T-helper 2 cell treated with Interferon-gamma antibody and Interleukin-4, amounts not matched to agents 100 ng/mL and 5 ng/mL, for 36 hours (primary cell): ENCODE measurements at regions not wholly inside any gene's neighbourhood (a gene's known extent, or its start where the extent isn't known, plus 50 kb on each side); places are given as distances from the start of the nearest gene placed in this dataset.
"Not testable (repeated sequence)": the region's sequence is repeated elsewhere in the genome, so short reads cannot be mapped to it uniquely, and the experiment has no call there.

Source experiments
- intact Hi-C: fragments of 100-400 bp; cut with micrococcal nuclease; formaldehyde crosslinking; loops from one replicate; pipeline ENCODE4 v1.15.1; 2023

- intact Hi-C loops = loop anchor here (5.0 kb wide), 1 partner anchor 36 kb away; no protein-coding TSS in a partner anchor
Measured at GRCh38 chr14:105898482-105899010, 372.2 kb downstream of the TMEM121 start.

- intact Hi-C loops = loop anchor here (5.0 kb wide), 1 partner anchor 37 kb away; no protein-coding TSS in a partner anchor
Measured at GRCh38 chr14:105899071-105899641, 372.8 kb downstream of the TMEM121 start.

DNA sequence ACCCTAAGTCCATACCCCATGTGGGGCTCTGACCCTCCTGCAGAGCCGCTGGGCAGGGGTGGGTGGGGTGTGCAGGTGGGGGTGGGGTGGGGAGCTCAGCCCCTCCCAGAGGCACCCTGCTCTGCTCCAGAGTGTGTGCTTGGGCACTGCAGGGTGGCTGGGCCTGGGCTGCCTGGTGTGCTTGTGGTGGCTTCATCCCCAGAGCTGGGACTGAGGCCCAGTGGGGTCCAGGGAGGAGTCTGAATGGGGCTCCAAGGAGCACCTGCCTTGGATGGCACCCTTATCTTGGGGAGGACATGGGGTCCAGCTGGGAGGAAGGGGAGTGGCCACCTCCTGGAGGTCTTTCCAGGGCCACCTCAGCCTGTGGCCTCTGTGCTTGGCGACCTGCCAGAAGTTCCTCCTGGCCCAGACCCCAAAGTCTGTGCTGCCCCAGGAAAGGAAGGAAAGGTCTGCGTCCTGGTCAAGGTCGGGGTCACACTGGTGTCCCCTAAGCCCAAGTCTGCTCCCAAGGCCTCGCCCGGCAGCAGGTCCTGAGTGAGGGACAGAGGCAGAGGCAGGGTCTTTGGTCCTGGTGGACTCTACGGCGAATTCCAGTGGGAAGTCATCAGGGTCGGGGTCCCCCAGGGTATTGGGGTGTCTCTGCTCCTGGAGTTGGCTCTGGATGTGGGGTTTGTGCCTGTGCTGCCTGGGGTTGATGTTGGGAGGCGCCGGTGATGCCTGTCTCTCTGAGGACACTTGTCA is 373.4 kb downstream of the TMEM121 start:
- intact Hi-C loops = loop anchor here (5.0 kb wide), 1 partner anchor 38 kb away; no protein-coding TSS in a partner anchor

- intact Hi-C loops = no loop called here
Measured at GRCh38 chr14:105900398-105901160, 374.2 kb downstream of the TMEM121 start.

- intact Hi-C loops = no loop called here
Measured at GRCh38 chr14:105901226-105901625, 374.8 kb downstream of the TMEM121 start.

DNA sequence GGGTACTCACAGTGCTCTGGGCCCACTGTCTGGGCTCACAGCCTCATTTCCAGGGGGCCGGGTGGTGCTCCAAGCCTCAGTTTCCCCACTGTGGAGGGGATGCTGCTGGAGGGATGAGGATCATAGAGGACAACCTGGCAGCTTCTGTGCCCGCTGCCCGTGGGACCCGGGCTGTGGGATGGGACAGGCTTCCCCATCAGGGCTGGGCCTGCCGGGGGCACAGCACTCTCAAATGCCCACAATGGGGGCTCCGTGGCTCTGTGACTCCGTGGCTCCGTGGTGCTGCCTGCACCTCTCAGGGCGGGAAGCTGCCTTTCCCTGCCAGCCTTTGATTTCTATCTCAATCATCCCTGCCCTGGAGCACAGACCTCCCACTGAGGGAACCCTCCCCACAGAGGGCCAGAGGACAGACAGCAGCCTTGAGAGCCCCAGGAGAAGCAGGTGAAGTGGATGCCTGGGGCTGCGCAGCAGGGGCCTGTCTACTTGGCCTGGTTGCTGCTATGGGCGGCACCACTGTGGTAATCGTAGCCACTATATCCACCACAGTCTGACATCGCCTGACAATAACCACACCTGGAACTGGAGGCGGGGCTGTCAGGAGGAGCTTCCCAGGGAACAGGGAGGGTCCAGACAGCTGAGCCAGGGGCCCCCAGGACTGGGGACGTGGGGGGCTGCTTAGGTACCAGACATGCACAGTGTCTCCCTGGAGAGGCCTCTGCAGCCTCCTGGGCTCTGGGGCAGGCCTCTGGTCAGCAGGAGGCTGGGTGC is 375.9 kb downstream of the TMEM121 start:
- intact Hi-C loops = no loop called here

DNA sequence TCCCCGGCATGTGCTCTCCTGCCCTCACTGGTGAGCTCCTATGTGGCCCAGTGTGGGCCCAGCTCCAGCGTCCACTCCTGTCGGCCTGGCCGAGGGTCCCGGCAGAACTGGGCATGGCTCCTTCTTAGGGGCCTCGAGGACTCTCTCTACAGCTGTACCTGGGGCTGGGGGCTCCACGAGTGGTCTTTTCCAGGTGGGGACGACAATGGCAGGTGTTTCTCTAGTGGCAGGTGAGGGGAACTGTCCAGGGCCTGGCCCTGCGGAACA is 376.4 kb downstream of the TMEM121 start:
- intact Hi-C loops = not testable (repeated sequence)

GRCh38 chr14:105903971-105904370 is 377.6 kb downstream of the TMEM121 start:
- intact Hi-C loops = no loop called here

- intact Hi-C loops = no loop called here
Measured at GRCh38 chr14:105904379-105904778, 378.0 kb downstream of the TMEM121 start.

GRCh38 chr14:105905456-105905855 is 379.1 kb downstream of the TMEM121 start:
- intact Hi-C loops = no loop called here

GRCh38 chr14:105907276-105907675 is 380.9 kb downstream of the TMEM121 start:
- intact Hi-C loops = no loop called here

- intact Hi-C loops = no loop called here
Measured at GRCh38 chr14:105908006-105908405, 381.6 kb downstream of the TMEM121 start.

DNA sequence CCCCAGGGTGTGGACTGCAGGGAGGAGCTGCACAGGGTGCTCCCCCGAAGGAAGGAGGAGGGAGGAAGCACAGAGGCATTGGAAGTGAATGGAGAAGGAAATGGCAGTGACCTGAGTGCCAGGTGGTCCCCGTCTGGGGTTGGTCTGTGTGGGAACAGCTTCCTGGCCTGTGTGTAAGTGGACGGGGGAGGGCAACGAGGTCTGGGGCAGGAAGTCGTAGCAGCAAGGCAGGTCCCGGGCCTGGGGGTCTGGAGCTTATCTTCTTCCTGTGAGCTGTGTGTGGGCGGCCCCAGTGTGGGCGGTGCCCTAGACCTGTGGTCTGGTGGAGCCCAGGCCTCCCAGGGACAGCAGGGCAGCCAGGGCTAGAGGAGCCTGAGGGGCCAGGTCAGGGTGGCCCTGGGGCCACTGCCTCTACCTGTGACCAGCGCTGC is 382.1 kb downstream of the TMEM121 start:
- intact Hi-C loops = no loop called here

- intact Hi-C loops = no loop called here
Measured at GRCh38 chr14:105909046-105909827, 382.9 kb downstream of the TMEM121 start.

GRCh38 chr14:105909828-105910120 is 383.4 kb downstream of the TMEM121 start:
- intact Hi-C loops = not testable (repeated sequence)

- intact Hi-C loops = no loop called here
Measured at GRCh38 chr14:105910426-105910825, 384.0 kb downstream of the TMEM121 start.

- intact Hi-C loops = no loop called here
Measured at GRCh38 chr14:105911006-105911847, 384.8 kb downstream of the TMEM121 start.

DNA sequence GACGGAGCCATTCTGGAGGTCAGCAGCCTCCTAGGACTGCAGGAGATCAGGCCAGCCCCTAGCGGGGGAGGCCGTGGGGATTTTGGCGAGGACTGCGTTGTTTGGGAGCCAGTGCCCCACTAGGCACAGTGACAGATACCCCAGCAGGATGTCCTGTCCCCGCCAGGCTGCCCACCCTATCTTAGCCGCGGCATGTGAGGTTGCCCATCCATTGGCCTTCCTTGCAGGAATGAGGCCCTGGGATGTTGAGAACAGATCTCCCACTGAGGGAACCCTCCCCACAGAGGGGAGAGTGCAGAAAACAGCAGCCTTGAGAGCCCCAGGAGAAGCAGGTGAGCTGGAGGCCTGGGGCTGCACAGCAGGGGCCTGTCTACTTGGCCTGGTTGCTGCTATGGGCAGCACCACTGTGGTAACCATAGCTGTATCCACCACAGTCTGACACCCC is 385.5 kb downstream of the TMEM121 start:
- intact Hi-C loops = not testable (repeated sequence)

GRCh38 chr14:105912641-105913180 is 386.3 kb downstream of the TMEM121 start:
- intact Hi-C loops = no loop called here
